ENCODE measurements at regions not wholly inside any gene's neighbourhood (a gene's known extent, or its start where the extent isn't known, plus 50 kb on each side); places are given as distances from the start of the nearest gene placed in this dataset.

GRCh38 chr9:79889369-79889768 lies 317.6 kb downstream of the TLE4 start:
- no peak overlapping the region for H2BK15ac ChIP-seq (ENCODE audit: low read depth, low read length)
- no peaks in the 10 kb centered on the region for H3K9me3 ChIP-seq (ENCODE audit: control insufficient read depth, low read depth, low read length)
- no peak overlapping the region for H3K27ac Mint-ChIP-seq
- DNase-seq = no peak
- H2BK20ac ChIP-seq (ENCODE audit: low read depth, low read length, poor library complexity, severe bottlenecking) = no peak overlapping the region
- H3K14ac ChIP-seq (ENCODE audit: insufficient read depth, low read length) = no peak overlapping the region
- no peaks in the 10 kb centered on the region for H3K27me3 Mint-ChIP-seq (ENCODE audit: low read depth)
- H2BK5ac ChIP-seq (ENCODE audit: insufficient read length, low read length) = no peak overlapping the region
- H3K4me3 Mint-ChIP-seq = no peak overlapping the region
- no peaks in the 10 kb centered on the region for H3K36me3 Mint-ChIP-seq (ENCODE audit: insufficient read depth in 1 of 3, low read depth in 3 of 3)
- H4K20me1 ChIP-seq (ENCODE audit: control insufficient read depth, insufficient read depth, insufficient read length) = no peaks in the 10 kb centered on the region
- no peak for TF ChIP-seq CTCF (conservative IDR thresholded peaks at IDR 0.05)
- H4K5ac ChIP-seq (ENCODE audit: insufficient read length, low read depth, low read length) = no peak overlapping the region
- H2AK5ac ChIP-seq (ENCODE audit: insufficient read length, low read length) = no peak overlapping the region
- H2BK12ac ChIP-seq (ENCODE audit: insufficient read length, low read depth, low read length) = no peak overlapping the region
- H3K27me3 ChIP-seq (ENCODE audit: insufficient read depth, low read length) = no peaks in the 10 kb centered on the region
- H3K56ac ChIP-seq (ENCODE audit: insufficient read length, low read depth, low read length) = no peak overlapping the region
- no peaks in the 10 kb centered on the region for H3K9me3 Mint-ChIP-seq
- no peak overlapping the region for H3K4me2 ChIP-seq (ENCODE audit: insufficient read depth, insufficient read length, low read length)
- no peak overlapping the region for H3K27ac ChIP-seq (ENCODE audit: insufficient read length, low read depth, low read length)
- H4K91ac ChIP-seq (ENCODE audit: insufficient read length, low read depth, low read length) = no peak overlapping the region
- H3K79me2 ChIP-seq (ENCODE audit: insufficient read depth, low read length) = no peaks in the 10 kb centered on the region
- H2BK120ac ChIP-seq (ENCODE audit: low read depth, low read length, poor library complexity, severe bottlenecking) = no peak overlapping the region
- no peak overlapping the region for H3K9ac ChIP-seq (ENCODE audit: extremely low read depth, insufficient read length, low read length)
- no peak overlapping the region for H3K23ac ChIP-seq (ENCODE audit: insufficient read length, low read depth, low read length)
- H3K23me2 ChIP-seq (ENCODE audit: insufficient read length, low read depth, low read length, poor library complexity, severe bottlenecking) = no peaks in the 10 kb centered on the region
- no peak overlapping the region for H3T11ph ChIP-seq (ENCODE audit: low read length)
- no peaks in the 10 kb centered on the region for H3K79me1 ChIP-seq (ENCODE audit: insufficient read depth, low read depth, low read length, poor library complexity, severe bottlenecking)
- no peaks in the 10 kb centered on the region; a peak in 1 of 4 replicates for H3K4me1 Mint-ChIP-seq
- no peak overlapping the region for H2AFZ ChIP-seq (ENCODE audit: low read length)
- H3K18ac ChIP-seq (ENCODE audit: insufficient read length, low read depth, low read length) = no peak overlapping the region
- H3K4me1 ChIP-seq (ENCODE audit: insufficient read depth, low read length) = no peaks in the 10 kb centered on the region
- H3K4ac ChIP-seq (ENCODE audit: low read depth, low read length) = no peak overlapping the region
- no peak overlapping the region for H4K8ac ChIP-seq (replicated peaks; ENCODE audit: insufficient read length, low read depth, low read length)

Measured in H9 (cell line).